Mesothelial cell of epicardium (in vitro differentiated cells): ENCODE measurements at regions not wholly inside any gene's neighbourhood (a gene's known extent, or its start where the extent isn't known, plus 50 kb on each side); places are given as distances from the start of the nearest gene placed in this dataset.

Experiments
- DNase-seq, 2 experiments: peaks; one replicate each; pipeline ENCODE4 v3.0.0; 2021; ENCODE audit warnings: low spot score in 2 of 2; ENCODE audit not compliant: unreplicated experiment in 2 of 2
- H3K27ac Mint-ChIP-seq: 2 replicates; pipeline ENCODE4 v1.8.0; 2021; ENCODE audit warnings: mixed read lengths
- H3K27me3 Mint-ChIP-seq: 2 replicates; pipeline ENCODE4 v1.8.0; 2021; ENCODE audit warnings: low read depth, mixed read lengths
- H3K36me3 Mint-ChIP-seq: 2 replicates; pipeline ENCODE4 v1.8.0; 2021; ENCODE audit warnings: mixed read lengths
- H3K4me1 Mint-ChIP-seq: 2 replicates; pipeline ENCODE4 v1.8.0; 2021; ENCODE audit warnings: mixed read lengths
- H3K4me3 Mint-ChIP-seq: 2 replicates; pipeline ENCODE4 v1.8.0; 2021; ENCODE audit warnings: mild to moderate bottlenecking, moderate library complexity, mixed read lengths
- H3K9me3 Mint-ChIP-seq: 2 replicates; pipeline ENCODE4 v1.8.0; 2021; ENCODE audit warnings: mixed read lengths
- CTCF ChIP-seq: fragments of 200-600 bp; sonication (generic); IDR thresholded peaks from one replicate; pipeline ENCODE4 v1.5.0; 2021; ENCODE audit warnings: antibody characterized with exemption; ENCODE audit not compliant: unreplicated experiment

GRCh38 chr11:29095821-29096220 lies 921.0 kb downstream of the KCNA4 start:
- Mint-ChIP-seq H3K36me3 (no peaks in the 10 kb centered on the region), H3K4me1 (no peaks in the 10 kb centered on the region), H3K27ac (no peak overlapping the region), H3K4me3 (no peak overlapping the region), H3K27me3 (no peaks in the 10 kb centered on the region), H3K9me3 (peaks cover 9% of the 10 kb centered on the region)
- TF ChIP-seq CTCF = no peak
- DNase-seq = no peak

GRCh38 chr11:29093416-29094120 lies 923.3 kb downstream of the KCNA4 start:
- Mint-ChIP-seq H3K4me3 (no peak overlapping the region), H3K36me3 (no peaks in the 10 kb centered on the region), H3K4me1 (no peaks in the 10 kb centered on the region), H3K27ac (no peak overlapping the region), H3K9me3 (peaks cover 9% of the 10 kb centered on the region), H3K27me3 (no peaks in the 10 kb centered on the region)
- no peak for DNase-seq
- TF ChIP-seq CTCF = no peak

GRCh38 chr11:29087200-29087812 lies 929.5 kb downstream of the KCNA4 start:
- peaks cover 8% of the 10 kb centered on the region for H3K4me1 Mint-ChIP-seq
- no peak overlapping the region for H3K27ac Mint-ChIP-seq
- H3K4me3 Mint-ChIP-seq = no peak overlapping the region
- no peak for DNase-seq
- H3K9me3 Mint-ChIP-seq = peaks cover 6% of the 10 kb centered on the region
- TF ChIP-seq CTCF = no peak
- no peaks in the 10 kb centered on the region for H3K27me3 Mint-ChIP-seq
- no peaks in the 10 kb centered on the region for H3K36me3 Mint-ChIP-seq

- H3K9me3 Mint-ChIP-seq = peaks cover 64% of the 10 kb centered on the region
- TF ChIP-seq CTCF = no peak
- H3K27ac Mint-ChIP-seq = no peak overlapping the region
- no peak for DNase-seq
- H3K4me3 Mint-ChIP-seq = no peak overlapping the region
- no peaks in the 10 kb centered on the region for H3K4me1 Mint-ChIP-seq
- H3K36me3 Mint-ChIP-seq = peaks cover 10% of the 10 kb centered on the region
- H3K27me3 Mint-ChIP-seq = no peaks in the 10 kb centered on the region
Measured at GRCh38 chr11:29075726-29076125, 941.1 kb downstream of the KCNA4 start.

GRCh38 chr11:29063630-29064361 lies 953.0 kb downstream of the KCNA4 start:
- no peak for TF ChIP-seq CTCF
- H3K4me3 Mint-ChIP-seq = no peak overlapping the region
- peaks cover 14% of the 10 kb centered on the region for H3K9me3 Mint-ChIP-seq
- no peak for DNase-seq
- H3K36me3 Mint-ChIP-seq = no peaks in the 10 kb centered on the region
- H3K27ac Mint-ChIP-seq = no peak overlapping the region
- no peaks in the 10 kb centered on the region for H3K4me1 Mint-ChIP-seq
- H3K27me3 Mint-ChIP-seq = no peaks in the 10 kb centered on the region
